ENCODE measurements at regions not wholly inside any gene's neighbourhood (a gene's known extent, or its start where the extent isn't known, plus 50 kb on each side); places are given as distances from the start of the nearest gene placed in this dataset.
"Not testable (repeated sequence)": the region's sequence is repeated elsewhere in the genome, so short reads cannot be mapped to it uniquely, and the experiment has no call there.

- TF ChIP-seq EZH2 (IDR thresholded peaks at IDR 0.05; ENCODE audit: low read depth) (no peak), CTCF (conservative IDR thresholded peaks at IDR 0.05) (no peak)
- no peak overlapping the region for H3K4me2 ChIP-seq
- no peaks in the 10 kb centered on the region for H3K4me1 ChIP-seq (replicated peaks; ENCODE audit: insufficient read depth)
- intact Hi-C loops (cut with micrococcal nuclease; ENCODE audit: unreplicated experiment): no loop called here
- H4K20me1 ChIP-seq (ENCODE audit: insufficient read depth): no peaks in the 10 kb centered on the region
- 0 out of 2 replicates have a peak, but pooled peaks cover 5% of the 10 kb centered on the region for H3K27me3 ChIP-seq (ENCODE audit: insufficient read depth, low read depth)
- no peak overlapping the region for H2AFZ ChIP-seq
- H3K36me3 ChIP-seq (ENCODE audit: low read depth): no peaks in the 10 kb centered on the region
- ChIA-PET POLR2A (ENCODE audit: unreplicated experiment) (no interaction called here), CTCF (interaction anchor here (0.6 kb wide), 2 partner anchors 13 to 441 kb away, joined by 3 to 4 read pairs; partner anchors contain the start of gene HLA-DPB1)
- no peak overlapping the region for H3K27ac ChIP-seq
- H3K4me3 ChIP-seq: no peak overlapping the region
- H3K79me2 ChIP-seq (ENCODE audit: low read depth): no peaks in the 10 kb centered on the region
- no peaks in the 10 kb centered on the region for H3K9me2 ChIP-seq (ENCODE audit: insufficient read depth)
- H3K9me3 ChIP-seq (ENCODE audit: insufficient read depth, low read depth): no peaks in the 10 kb centered on the region
- no peak for DNase-seq
- H3F3A ChIP-seq (ENCODE audit: insufficient read depth, low read depth): no peaks in the 10 kb centered on the region; the same call in 1 of the 2 replicates
- BruUV-seq (replicated peaks): no TSS peak
These were observed 62.4 kb downstream of the ZBTB9 start for GRCh38 chr6:33516726-33517125.

GRCh38 chr6:33520636-33521488 lies 59.2 kb downstream of the BAK1 start:
- H3K4me2 ChIP-seq; BruUV-seq (replicated peaks); POLR2A ChIA-PET (ENCODE audit: unreplicated experiment); H3K4me1 ChIP-seq (replicated peaks; ENCODE audit: insufficient read depth); H3K27me3 ChIP-seq (ENCODE audit: insufficient read depth, low read depth); H3K9me2 ChIP-seq (ENCODE audit: insufficient read depth); intact Hi-C loops (cut with micrococcal nuclease; ENCODE audit: unreplicated experiment); H3F3A ChIP-seq (ENCODE audit: insufficient read depth, low read depth); H3K4me3 ChIP-seq; H3K36me3 ChIP-seq (ENCODE audit: low read depth); H3K79me2 ChIP-seq (ENCODE audit: low read depth); H3K9me3 ChIP-seq (ENCODE audit: insufficient read depth, low read depth); H4K20me1 ChIP-seq (ENCODE audit: insufficient read depth); CTCF ChIA-PET; H3K27ac ChIP-seq; H2AFZ ChIP-seq: not testable (repeated sequence)
- peak in 1 of 2 experiments; percentile 44 for DNase-seq

- H3K27ac ChIP-seq: no peak overlapping the region
- H3K9me3 ChIP-seq (ENCODE audit: insufficient read depth, low read depth): no peaks in the 10 kb centered on the region
- H3K4me2 ChIP-seq: no peak overlapping the region
- H3K36me3 ChIP-seq (ENCODE audit: low read depth): no peaks in the 10 kb centered on the region
- no peaks in the 10 kb centered on the region for H3K79me2 ChIP-seq (ENCODE audit: low read depth)
- 0 out of 2 replicates have a peak, but pooled peaks cover 5% of the 10 kb centered on the region for H3K27me3 ChIP-seq (ENCODE audit: insufficient read depth, low read depth)
- H3K4me3 ChIP-seq: no peak overlapping the region
- no peaks in the 10 kb centered on the region for H3F3A ChIP-seq (ENCODE audit: insufficient read depth, low read depth)
- H2AFZ ChIP-seq: no peak overlapping the region
- TF ChIP-seq EZH2 (IDR thresholded peaks at IDR 0.05; ENCODE audit: low read depth): no peak
- TF ChIP-seq CTCF (conservative IDR thresholded peaks at IDR 0.05): no peak
- H3K9me2 ChIP-seq (ENCODE audit: insufficient read depth): no peaks in the 10 kb centered on the region
- intact Hi-C loops (cut with micrococcal nuclease; ENCODE audit: unreplicated experiment): no loop called here
- ChIA-PET CTCF (no interaction called here), POLR2A (ENCODE audit: unreplicated experiment) (no interaction called here)
- H4K20me1 ChIP-seq (ENCODE audit: insufficient read depth): no peaks in the 10 kb centered on the region
- DNase-seq: no peak
- H3K4me1 ChIP-seq (replicated peaks; ENCODE audit: insufficient read depth): no peaks in the 10 kb centered on the region
- no TSS peak for BruUV-seq (replicated peaks)
These were observed 58.5 kb downstream of the BAK1 start for GRCh38 chr6:33521489-33522091.
